ENCODE measurements at regions not wholly inside any gene's neighbourhood (a gene's known extent, or its start where the extent isn't known, plus 50 kb on each side); places are given as distances from the start of the nearest gene placed in this dataset.

DNA sequence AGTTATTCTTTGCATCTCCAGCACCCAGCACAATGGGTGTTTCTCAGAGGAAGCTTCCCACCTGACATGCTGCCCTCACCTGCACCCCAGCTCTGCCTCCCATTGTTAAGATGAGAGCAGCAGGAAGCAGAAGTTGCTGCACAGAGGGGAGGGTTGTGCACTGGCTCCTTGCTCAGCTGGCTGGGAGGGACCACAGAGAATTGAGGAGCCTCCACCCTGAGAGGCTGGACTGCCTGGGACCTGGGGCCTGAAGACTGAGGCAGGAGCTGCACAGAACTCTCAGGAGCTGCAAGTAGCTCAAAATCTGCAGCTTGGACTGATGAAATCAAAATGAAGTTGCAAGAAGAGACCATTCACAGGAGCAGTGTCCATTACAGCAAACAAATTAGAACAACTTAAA lies 222.3 kb upstream of the LINGO1 start:
- H3K4me3 ChIP-seq (ENCODE audit: low read depth, low read length) = no peak overlapping the region
- TF ChIP-seq, protein P1, sequence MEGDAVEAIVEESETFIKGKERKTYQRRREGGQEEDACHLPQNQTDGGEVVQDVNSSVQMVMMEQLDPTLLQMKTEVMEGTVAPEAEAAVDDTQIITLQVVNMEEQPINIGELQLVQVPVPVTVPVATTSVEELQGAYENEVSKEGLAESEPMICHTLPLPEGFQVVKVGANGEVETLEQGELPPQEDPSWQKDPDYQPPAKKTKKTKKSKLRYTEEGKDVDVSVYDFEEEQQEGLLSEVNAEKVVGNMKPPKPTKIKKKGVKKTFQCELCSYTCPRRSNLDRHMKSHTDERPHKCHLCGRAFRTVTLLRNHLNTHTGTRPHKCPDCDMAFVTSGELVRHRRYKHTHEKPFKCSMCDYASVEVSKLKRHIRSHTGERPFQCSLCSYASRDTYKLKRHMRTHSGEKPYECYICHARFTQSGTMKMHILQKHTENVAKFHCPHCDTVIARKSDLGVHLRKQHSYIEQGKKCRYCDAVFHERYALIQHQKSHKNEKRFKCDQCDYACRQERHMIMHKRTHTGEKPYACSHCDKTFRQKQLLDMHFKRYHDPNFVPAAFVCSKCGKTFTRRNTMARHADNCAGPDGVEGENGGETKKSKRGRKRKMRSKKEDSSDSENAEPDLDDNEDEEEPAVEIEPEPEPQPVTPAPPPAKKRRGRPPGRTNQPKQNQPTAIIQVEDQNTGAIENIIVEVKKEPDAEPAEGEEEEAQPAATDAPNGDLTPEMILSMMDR (IDR thresholded peaks at IDR 0.05; ENCODE audit: low read depth, low read length, missing control alignments) = no peak
- in situ Hi-C loops (cut with HindIII; ENCODE audit: low sequenced_read_pairs) = loop anchor here (5.0 kb wide), 1 partner anchor 33 kb away; no protein-coding TSS in a partner anchor
- DNase-seq (ENCODE audit: low read depth) = no peak

DNA sequence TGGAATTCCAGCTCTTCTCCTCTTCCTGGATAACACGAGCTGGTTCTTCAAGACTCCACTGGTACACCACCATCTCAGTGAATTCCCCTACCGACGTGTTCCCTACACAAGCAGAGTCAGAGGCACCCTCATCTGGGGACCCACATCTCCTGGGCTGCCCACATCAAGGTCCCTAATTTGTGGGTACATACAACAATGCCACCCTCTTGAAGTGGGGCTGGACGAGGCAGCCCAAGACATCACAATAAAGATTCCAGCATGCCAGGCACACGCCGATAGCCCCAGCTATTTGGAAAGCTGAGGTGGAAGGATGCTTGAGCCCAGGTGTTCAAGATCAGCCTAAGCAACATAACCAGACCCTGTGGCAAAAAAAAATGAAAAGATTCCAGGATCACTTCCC lies 221.2 kb upstream of the LINGO1 start:
- TF ChIP-seq, protein P1 (IDR thresholded peaks at IDR 0.05; ENCODE audit: low read depth, low read length, missing control alignments) = no peak
- in situ Hi-C loops (cut with HindIII; ENCODE audit: low sequenced_read_pairs) = no loop called here
- no peak overlapping the region for H3K4me3 ChIP-seq (ENCODE audit: low read depth, low read length)
- no peak for DNase-seq (ENCODE audit: low read depth)

DNA sequence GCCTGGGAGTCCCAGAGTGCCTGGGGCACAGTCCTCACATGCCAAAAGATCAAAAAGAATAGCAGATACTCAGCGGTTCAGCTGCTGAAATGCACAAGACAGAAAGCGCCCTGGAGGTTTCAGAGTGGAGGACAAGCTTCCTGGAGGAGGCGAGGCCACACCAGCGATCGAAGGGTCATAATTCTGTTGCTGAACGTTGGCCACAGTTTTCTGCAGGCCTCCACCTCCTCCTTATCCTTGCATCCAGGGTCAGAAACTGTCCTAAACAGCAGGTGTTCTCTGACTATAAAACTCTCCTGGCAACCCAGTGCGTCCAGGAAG lies 220.3 kb upstream of the LINGO1 start:
- no peak for DNase-seq (ENCODE audit: low read depth)
- in situ Hi-C loops (cut with HindIII; ENCODE audit: low sequenced_read_pairs) = no loop called here
- H3K4me3 ChIP-seq (ENCODE audit: low read depth, low read length) = no peak overlapping the region
- TF ChIP-seq, protein P1 (IDR thresholded peaks at IDR 0.05; ENCODE audit: low read depth, low read length, missing control alignments) = no peak

DNA sequence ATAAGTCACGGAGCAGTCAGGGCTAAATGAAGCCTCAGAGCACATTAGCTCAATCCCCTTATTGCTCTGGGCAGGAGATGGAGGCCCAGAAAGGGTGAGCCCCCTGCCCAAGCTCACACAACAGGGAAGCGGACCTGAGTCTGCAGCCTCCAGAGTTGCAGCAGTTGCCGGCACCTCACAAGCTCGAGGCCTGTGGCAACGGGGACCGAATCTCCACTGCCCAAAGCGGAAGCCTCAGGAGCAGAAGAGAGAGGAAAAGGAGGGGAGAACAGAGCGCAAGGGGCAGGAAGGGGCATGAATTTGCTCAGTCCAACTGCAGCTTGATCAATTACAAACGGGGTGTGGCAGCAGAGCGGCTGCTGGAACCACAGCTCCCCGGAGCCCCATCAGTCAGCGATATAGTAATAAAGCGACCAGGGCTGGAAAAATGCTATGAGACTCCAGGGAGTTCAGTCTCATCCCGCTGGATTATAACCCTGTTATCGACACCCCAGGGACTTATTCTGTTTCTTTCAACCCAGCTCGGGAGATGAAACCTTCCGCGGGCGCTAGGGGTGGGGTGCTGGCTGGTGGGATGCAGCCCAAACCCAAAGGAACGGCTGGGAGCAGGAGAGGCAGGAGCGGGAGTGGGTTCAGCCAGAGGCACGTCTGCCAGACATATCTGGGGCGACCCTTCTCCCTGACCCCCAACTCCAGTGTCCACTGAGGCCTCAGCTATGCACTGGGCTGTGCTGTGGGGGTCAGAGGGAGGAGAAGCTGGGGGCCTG lies 219.7 kb upstream of the LINGO1 start:
- H3K4me3 ChIP-seq (ENCODE audit: low read depth, low read length) = no peak overlapping the region
- no peak for DNase-seq (ENCODE audit: low read depth)

DNA sequence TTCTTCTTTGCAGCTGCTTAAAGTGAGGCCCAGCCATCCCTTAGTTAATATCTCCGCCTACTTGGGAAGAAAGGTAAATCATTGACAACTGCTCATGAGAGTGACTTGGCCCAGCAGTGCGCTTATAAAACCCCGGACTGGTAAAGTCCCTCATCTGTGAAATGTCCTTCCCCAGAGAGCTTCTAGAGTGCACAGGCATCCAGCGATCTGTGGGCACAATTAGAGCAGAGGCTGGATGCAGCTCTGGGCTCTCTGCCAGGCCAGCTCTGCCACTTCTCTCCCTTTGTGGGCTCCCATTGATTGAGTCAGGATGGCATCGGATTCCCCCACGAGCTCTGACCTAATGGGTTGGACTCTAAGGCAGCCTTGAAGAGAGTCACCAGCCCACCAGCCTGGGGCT lies 219.0 kb upstream of the LINGO1 start:
- TF ChIP-seq, protein P1 (IDR thresholded peaks at IDR 0.05; ENCODE audit: low read depth, low read length, missing control alignments) = no peak
- no peak for DNase-seq (ENCODE audit: low read depth)
- no peak overlapping the region for H3K4me3 ChIP-seq (ENCODE audit: low read depth, low read length)
- in situ Hi-C loops (cut with HindIII; ENCODE audit: low sequenced_read_pairs) = no loop called here

More for the DNA sequence above, 219.7 kb upstream of the LINGO1 start:
- TF ChIP-seq, protein P1 (IDR thresholded peaks at IDR 0.05; ENCODE audit: low read depth, low read length, missing control alignments) = no peak
- in situ Hi-C loops (cut with HindIII; ENCODE audit: low sequenced_read_pairs) = no loop called here

DNA sequence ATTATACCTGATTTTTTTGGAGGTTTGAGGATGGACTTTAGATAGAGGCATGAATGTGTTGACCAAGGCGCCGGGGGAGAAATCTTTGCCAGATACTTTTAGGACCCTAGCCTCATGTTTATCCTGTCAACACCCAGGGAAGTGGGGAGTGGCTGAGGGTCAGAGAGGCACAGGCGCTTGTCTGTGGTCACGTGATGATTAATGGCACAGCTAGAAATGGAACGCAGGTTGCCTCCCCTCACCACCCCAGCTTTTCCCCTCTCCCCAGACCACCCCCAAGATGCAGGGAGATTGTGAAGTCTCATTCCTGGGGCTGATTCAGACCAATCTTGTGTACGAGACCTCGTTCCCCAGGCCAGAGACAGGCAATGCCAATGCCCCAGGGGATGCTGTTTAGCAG lies 218.4 kb upstream of the LINGO1 start:
- TF ChIP-seq, protein P1 (IDR thresholded peaks at IDR 0.05; ENCODE audit: low read depth, low read length, missing control alignments) = no peak
- H3K4me3 ChIP-seq (ENCODE audit: low read depth, low read length) = no peak overlapping the region
- in situ Hi-C loops (cut with HindIII; ENCODE audit: low sequenced_read_pairs) = no loop called here
- DNase-seq (ENCODE audit: low read depth) = no peak

Data from astrocyte of the cerebellum (primary cell).